HEK293 (cell line): ENCODE measurements at regions not wholly inside any gene's neighbourhood (a gene's known extent, or its start where the extent isn't known, plus 50 kb on each side); places are given as distances from the start of the nearest gene placed in this dataset.

ENCODE experiments used
- CTCF ChIA-PET: fragments of 350-600 bp; formaldehyde crosslinking; extraction: SDS; loops from one replicate; lab custom pipeline; 2021; ENCODE audit warnings: antibody characterized with exemption; lab: Yijun Ruan, JAX
- POLR2A ChIA-PET: fragments of 300-600 bp; formaldehyde crosslinking; extraction: SDS; loops from one replicate; lab custom pipeline; 2020; ENCODE audit warnings: antibody characterized with exemption, inconsistent platforms; lab: Yijun Ruan, JAX
- H3K27ac ChIP-seq: fragments of 200-500 bp; sonication (Bioruptor generic); 2 replicates; pipeline ENCODE4 v1.5.1; 2014; ENCODE audit warnings: low read depth, low read length, control low read depth, inconsistent platforms; ENCODE audit errors: extremely low read depth
- H3K36me3 ChIP-seq, 2 experiments: fragments of 200-500 bp in 1 of 2; sonication (Bioruptor generic) in 1 of 2; 1 replicate in 1 of 2; 2 replicates in 1 of 2; pipeline ENCODE4 v1.5.1; 2014 to 2017; ENCODE audit warnings: inconsistent platforms in 2 of 2, low read length in 2 of 2; ENCODE audit not compliant: control insufficient read depth in 2 of 2, insufficient read depth in 1 of 2
- H3K4me1 ChIP-seq: fragments of 200-500 bp; sonication (Bioruptor generic); 2 replicates; pipeline ENCODE4 v1.5.1; 2014; ENCODE audit warnings: mild to moderate bottlenecking, low read length, inconsistent platforms; ENCODE audit not compliant: control insufficient read depth, insufficient read depth
- H3K4me3 ChIP-seq: 2 replicates; pipeline ENCODE4 v1.5.1; 2011; ENCODE audit warnings: low read depth, mild to moderate bottlenecking, control low read depth, low read length, moderate library complexity
- H3K9me3 ChIP-seq: fragments of 200-500 bp; sonication (Bioruptor generic); 2 replicates; pipeline ENCODE4 v1.5.1; 2014; ENCODE audit warnings: low read depth, low read length, inconsistent platforms; ENCODE audit not compliant: control insufficient read depth, insufficient read depth
- HOXA7 ChIP-seq: sonication (generic); formaldehyde crosslinking; IDR thresholded peaks from 2 replicates; pipeline ENCODE4 v1.8.1; 2022; ENCODE audit warnings: missing genetic modification reagents, borderline replicate concordance
- KLF17 ChIP-seq: fragments of 450-650 bp; formaldehyde crosslinking; IDR thresholded peaks from 2 replicates; pipeline ENCODE4 v1.5.1; 2016; ENCODE audit warnings: missing biosample characterization, missing genetic modification characterization
- OSR2 ChIP-seq: fragments of 450-650 bp; formaldehyde crosslinking; IDR thresholded peaks from 2 replicates; pipeline ENCODE4 v1.5.1; 2016; ENCODE audit warnings: missing biosample characterization, missing genetic modification characterization
- REPIN1 ChIP-seq: fragments of 450-650 bp; formaldehyde crosslinking; IDR thresholded peaks from 2 replicates; pipeline ENCODE4 v1.5.1; 2017; ENCODE audit warnings: missing biosample characterization, missing genetic modification characterization, low read depth
- SCRT2 ChIP-seq: fragments of 450-650 bp; formaldehyde crosslinking; IDR thresholded peaks from 2 replicates; pipeline ENCODE4 v1.5.1; 2016; ENCODE audit warnings: missing biosample characterization, missing genetic modification characterization
- TCF7L2 ChIP-seq: IDR thresholded peaks from 2 replicates; pipeline ENCODE4 v1.6.1; 2011; ENCODE audit warnings: low read depth, mild to moderate bottlenecking, inconsistent platforms, low read length, moderate library complexity, borderline replicate concordance
- ZBTB20 ChIP-seq: fragments of 450-650 bp; formaldehyde crosslinking; IDR thresholded peaks from 2 replicates; pipeline ENCODE4 v1.5.1; 2016; ENCODE audit warnings: missing biosample characterization, missing genetic modification characterization
- ZNF114 ChIP-seq: fragments of 450-650 bp; formaldehyde crosslinking; IDR thresholded peaks from 2 replicates; pipeline ENCODE4 v1.5.0; 2017; ENCODE audit warnings: missing biosample characterization, missing genetic modification characterization
- ZNF132 ChIP-seq: fragments of 450-650 bp; formaldehyde crosslinking; IDR thresholded peaks from 2 replicates; pipeline ENCODE4 v1.5.1; 2017; ENCODE audit warnings: missing biosample characterization, missing genetic modification characterization, borderline replicate concordance
- ZNF133 ChIP-seq: fragments of 450-650 bp; formaldehyde crosslinking; IDR thresholded peaks from 2 replicates; pipeline ENCODE4 v1.5.1; 2016; ENCODE audit warnings: missing biosample characterization, missing genetic modification characterization
- ZNF214 ChIP-seq: fragments of 450-650 bp; formaldehyde crosslinking; IDR thresholded peaks from 2 replicates; pipeline ENCODE4 v1.5.1; 2017; ENCODE audit warnings: missing biosample characterization, mild to moderate bottlenecking, missing genetic modification characterization, borderline replicate concordance
- ZNF324 ChIP-seq: fragments of 450-650 bp; formaldehyde crosslinking; IDR thresholded peaks from 2 replicates; pipeline ENCODE4 v1.5.1; 2016; ENCODE audit warnings: missing biosample characterization, missing genetic modification characterization
- ZNF335 ChIP-seq: fragments of 450-650 bp; formaldehyde crosslinking; conservative IDR thresholded peaks from 2 replicates; pipeline ENCODE4 v1.5.1; 2016; ENCODE audit warnings: missing biosample characterization, missing genetic modification characterization
- ZNF350 ChIP-seq: fragments of 450-650 bp; formaldehyde crosslinking; IDR thresholded peaks from 2 replicates; pipeline ENCODE4 v1.5.0; 2017; ENCODE audit warnings: missing biosample characterization, mild to moderate bottlenecking, missing genetic modification characterization
- ZNF416 ChIP-seq: fragments of 450-650 bp; formaldehyde crosslinking; IDR thresholded peaks from 2 replicates; pipeline ENCODE4 v1.5.1; 2016; ENCODE audit warnings: missing biosample characterization, missing genetic modification characterization
- ZNF530 ChIP-seq: fragments of 450-650 bp; formaldehyde crosslinking; IDR thresholded peaks from 2 replicates; pipeline ENCODE4 v1.5.1; 2016; ENCODE audit warnings: low read depth, missing biosample characterization, missing genetic modification characterization
- ZNF626 ChIP-seq: fragments of 450-650 bp; sonication (Bioruptor Pico); formaldehyde crosslinking; IDR thresholded peaks from 2 replicates; pipeline ENCODE4 v1.5.1; 2018; ENCODE audit warnings: missing biosample characterization, missing genetic modification characterization, inconsistent platforms
- ZNF660 ChIP-seq: fragments of 450-650 bp; IDR thresholded peaks from 2 replicates; pipeline ENCODE4 v1.5.1; 2018; ENCODE audit warnings: missing biosample characterization, mild to moderate bottlenecking, missing genetic modification characterization
- ZNF701 ChIP-seq: fragments of 450-650 bp; formaldehyde crosslinking; IDR thresholded peaks from 2 replicates; pipeline ENCODE4 v1.5.1; 2016; ENCODE audit warnings: missing biosample characterization, missing genetic modification characterization
- ZNF785 ChIP-seq: fragments of 450-650 bp; formaldehyde crosslinking; IDR thresholded peaks from 2 replicates; pipeline ENCODE4 v1.5.1; 2016; ENCODE audit warnings: missing biosample characterization, missing genetic modification characterization
- ZSCAN16 ChIP-seq: fragments of 450-650 bp; formaldehyde crosslinking; IDR thresholded peaks from 2 replicates; pipeline ENCODE4 v1.5.1; 2016; ENCODE audit warnings: missing biosample characterization, missing genetic modification characterization
- TF ChIP-seq, protein P1 (sequence below): fragments of 450-650 bp; formaldehyde crosslinking; conservative IDR thresholded peaks from 2 replicates; pipeline ENCODE4 v1.5.1; 2016; ENCODE audit warnings: low read depth, missing biosample characterization, missing genetic modification characterization
- TF ChIP-seq, protein P2 (sequence below): fragments of 450-650 bp; formaldehyde crosslinking; IDR thresholded peaks from 2 replicates; pipeline ENCODE4 v1.5.1; 2016; ENCODE audit warnings: missing biosample characterization, missing genetic modification characterization
- TF ChIP-seq, protein P3 (sequence below): fragments of 450-650 bp; formaldehyde crosslinking; IDR thresholded peaks from 2 replicates; pipeline ENCODE4 v1.5.1; 2017; ENCODE audit warnings: missing biosample characterization, missing genetic modification characterization
- TF ChIP-seq, protein P4 (sequence below): fragments of 450-650 bp; formaldehyde crosslinking; IDR thresholded peaks from 2 replicates; pipeline ENCODE4 v1.5.1; 2017; ENCODE audit warnings: missing biosample characterization, missing genetic modification characterization

GRCh38 chr22:22062306-22062793 is 79.8 kb upstream of the TOP3B start:
- POLR2A ChIA-PET: no interaction called here
- TF ChIP-seq ZNF324 (tag by site-specific recombination): no peak
- no peak for TF ChIP-seq ZBTB20
- TF ChIP-seq, protein P1, sequence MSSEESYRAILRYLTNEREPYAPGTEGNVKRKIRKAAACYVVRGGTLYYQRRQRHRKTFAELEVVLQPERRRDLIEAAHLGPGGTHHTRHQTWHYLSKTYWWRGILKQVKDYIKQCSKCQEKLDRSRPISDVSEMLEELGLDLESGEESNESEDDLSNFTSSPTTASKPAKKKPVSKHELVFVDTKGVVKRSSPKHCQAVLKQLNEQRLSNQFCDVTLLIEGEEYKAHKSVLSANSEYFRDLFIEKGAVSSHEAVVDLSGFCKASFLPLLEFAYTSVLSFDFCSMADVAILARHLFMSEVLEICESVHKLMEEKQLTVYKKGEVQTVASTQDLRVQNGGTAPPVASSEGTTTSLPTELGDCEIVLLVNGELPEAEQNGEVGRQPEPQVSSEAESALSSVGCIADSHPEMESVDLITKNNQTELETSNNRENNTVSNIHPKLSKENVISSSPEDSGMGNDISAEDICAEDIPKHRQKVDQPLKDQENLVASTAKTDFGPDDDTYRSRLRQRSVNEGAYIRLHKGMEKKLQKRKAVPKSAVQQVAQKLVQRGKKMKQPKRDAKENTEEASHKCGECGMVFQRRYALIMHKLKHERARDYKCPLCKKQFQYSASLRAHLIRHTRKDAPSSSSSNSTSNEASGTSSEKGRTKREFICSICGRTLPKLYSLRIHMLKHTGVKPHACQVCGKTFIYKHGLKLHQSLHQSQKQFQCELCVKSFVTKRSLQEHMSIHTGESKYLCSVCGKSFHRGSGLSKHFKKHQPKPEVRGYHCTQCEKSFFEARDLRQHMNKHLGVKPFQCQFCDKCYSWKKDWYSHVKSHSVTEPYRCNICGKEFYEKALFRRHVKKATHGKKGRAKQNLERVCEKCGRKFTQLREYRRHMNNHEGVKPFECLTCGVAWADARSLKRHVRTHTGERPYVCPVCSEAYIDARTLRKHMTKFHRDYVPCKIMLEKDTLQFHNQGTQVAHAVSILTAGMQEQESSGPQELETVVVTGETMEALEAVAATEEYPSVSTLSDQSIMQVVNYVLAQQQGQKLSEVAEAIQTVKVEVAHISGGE (tag by site-specific recombination): no peak
- TF ChIP-seq TCF7L2: no peak
- TF ChIP-seq HOXA7 (CRISPR knock-in tag): no peak
- TF ChIP-seq, protein P2, sequence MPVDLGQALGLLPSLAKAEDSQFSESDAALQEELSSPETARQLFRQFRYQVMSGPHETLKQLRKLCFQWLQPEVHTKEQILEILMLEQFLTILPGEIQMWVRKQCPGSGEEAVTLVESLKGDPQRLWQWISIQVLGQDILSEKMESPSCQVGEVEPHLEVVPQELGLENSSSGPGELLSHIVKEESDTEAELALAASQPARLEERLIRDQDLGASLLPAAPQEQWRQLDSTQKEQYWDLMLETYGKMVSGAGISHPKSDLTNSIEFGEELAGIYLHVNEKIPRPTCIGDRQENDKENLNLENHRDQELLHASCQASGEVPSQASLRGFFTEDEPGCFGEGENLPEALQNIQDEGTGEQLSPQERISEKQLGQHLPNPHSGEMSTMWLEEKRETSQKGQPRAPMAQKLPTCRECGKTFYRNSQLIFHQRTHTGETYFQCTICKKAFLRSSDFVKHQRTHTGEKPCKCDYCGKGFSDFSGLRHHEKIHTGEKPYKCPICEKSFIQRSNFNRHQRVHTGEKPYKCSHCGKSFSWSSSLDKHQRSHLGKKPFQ (tag by site-specific recombination): no peak
- no peak for TF ChIP-seq ZNF530 (tag by site-specific recombination)
- TF ChIP-seq ZNF660 (tag by site-specific recombination): no peak
- TF ChIP-seq REPIN1: no peak
- TF ChIP-seq ZNF626 (tag by site-specific recombination): no peak
- TF ChIP-seq ZNF214 (tag by site-specific recombination): no peak
- TF ChIP-seq, all 188 proteins: peak for 0
- no peaks in the 10 kb centered on the region for H3K9me3 ChIP-seq
- no peaks in the 10 kb centered on the region for H3K36me3 ChIP-seq
- no peak overlapping the region for H3K27ac ChIP-seq
- CTCF ChIA-PET: interaction anchor here (0.9 to 4.2 kb wide), 10 partner anchors 6 to 146 kb away, joined by 3 to 35 read pairs (median 9); no protein-coding TSS in a partner anchor
- H3K4me1 ChIP-seq: no peaks in the 10 kb centered on the region
- no peak overlapping the region for H3K4me3 ChIP-seq

- H3K4me1 ChIP-seq: no peaks in the 10 kb centered on the region
- no peak overlapping the region for H3K27ac ChIP-seq
- POLR2A ChIA-PET: no interaction called here
- TF ChIP-seq SCRT2 (no peak), ZNF350 (tag by site-specific recombination) (no peak), ZNF626 (tag by site-specific recombination) (no peak), ZNF701 (tag by site-specific recombination) (no peak), ZNF132 (tag by site-specific recombination) (no peak), ZSCAN16 (tag by site-specific recombination) (no peak), ZNF114 (tag by site-specific recombination) (no peak), ZNF335 (tag by site-specific recombination) (no peak), ZNF133 (tag by site-specific recombination) (no peak), KLF17 (tag by site-specific recombination) (no peak), ZBTB20 (no peak), ZNF785 (no peak), OSR2 (no peak), ZNF416 (tag by site-specific recombination) (no peak)
- TF ChIP-seq, protein P3, sequence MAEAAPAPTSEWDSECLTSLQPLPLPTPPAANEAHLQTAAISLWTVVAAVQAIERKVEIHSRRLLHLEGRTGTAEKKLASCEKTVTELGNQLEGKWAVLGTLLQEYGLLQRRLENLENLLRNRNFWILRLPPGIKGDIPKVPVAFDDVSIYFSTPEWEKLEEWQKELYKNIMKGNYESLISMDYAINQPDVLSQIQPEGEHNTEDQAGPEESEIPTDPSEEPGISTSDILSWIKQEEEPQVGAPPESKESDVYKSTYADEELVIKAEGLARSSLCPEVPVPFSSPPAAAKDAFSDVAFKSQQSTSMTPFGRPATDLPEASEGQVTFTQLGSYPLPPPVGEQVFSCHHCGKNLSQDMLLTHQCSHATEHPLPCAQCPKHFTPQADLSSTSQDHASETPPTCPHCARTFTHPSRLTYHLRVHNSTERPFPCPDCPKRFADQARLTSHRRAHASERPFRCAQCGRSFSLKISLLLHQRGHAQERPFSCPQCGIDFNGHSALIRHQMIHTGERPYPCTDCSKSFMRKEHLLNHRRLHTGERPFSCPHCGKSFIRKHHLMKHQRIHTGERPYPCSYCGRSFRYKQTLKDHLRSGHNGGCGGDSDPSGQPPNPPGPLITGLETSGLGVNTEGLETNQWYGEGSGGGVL (tag by site-specific recombination): 0 out of 2 replicates have a peak, but pooled peaks have one; percentile 21
- TF ChIP-seq, protein P4, sequence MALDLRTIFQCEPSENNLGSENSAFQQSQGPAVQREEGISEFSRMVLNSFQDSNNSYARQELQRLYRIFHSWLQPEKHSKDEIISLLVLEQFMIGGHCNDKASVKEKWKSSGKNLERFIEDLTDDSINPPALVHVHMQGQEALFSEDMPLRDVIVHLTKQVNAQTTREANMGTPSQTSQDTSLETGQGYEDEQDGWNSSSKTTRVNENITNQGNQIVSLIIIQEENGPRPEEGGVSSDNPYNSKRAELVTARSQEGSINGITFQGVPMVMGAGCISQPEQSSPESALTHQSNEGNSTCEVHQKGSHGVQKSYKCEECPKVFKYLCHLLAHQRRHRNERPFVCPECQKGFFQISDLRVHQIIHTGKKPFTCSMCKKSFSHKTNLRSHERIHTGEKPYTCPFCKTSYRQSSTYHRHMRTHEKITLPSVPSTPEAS: peak; percentile 39
Observed at GRCh38 chr22:22061085-22062077, 78.8 kb upstream of the TOP3B start.

More at GRCh38 chr22:22061085-22062077, 78.8 kb upstream of the TOP3B start:
- no peaks in the 10 kb centered on the region for H3K9me3 ChIP-seq
- H3K36me3 ChIP-seq: no peaks in the 10 kb centered on the region
- no peak overlapping the region for H3K4me3 ChIP-seq
- CTCF ChIA-PET: interaction anchor here (0.5 to 4.2 kb wide), 39 partner anchors 7 to 1478 kb away, joined by 3 to 35 read pairs (median 5); no protein-coding TSS in a partner anchor
